ENCODE measurements at regions not wholly inside any gene's neighbourhood (a gene's known extent, or its start where the extent isn't known, plus 50 kb on each side); places are given as distances from the start of the nearest gene placed in this dataset.

- no peak for DNase-seq (ENCODE audit: low read depth)
- TF ChIP-seq CTCF (conservative IDR thresholded peaks at IDR 0.05; ENCODE audit: control insufficient read depth, insufficient read depth, low read depth, low read length): no peak
- no peak overlapping the region for H3K4me3 ChIP-seq (ENCODE audit: control insufficient read depth, low read depth, low read length)
Measured at GRCh38 chr7:55274156-55274555, 91.0 kb upstream of the LANCL2 start.

GRCh38 chr7:55275291-55276200 is 89.6 kb upstream of the LANCL2 start:
- H3K4me3 ChIP-seq (ENCODE audit: control insufficient read depth, low read depth, low read length): no peak overlapping the region
- DNase-seq (ENCODE audit: low read depth): no peak
- TF ChIP-seq CTCF (conservative IDR thresholded peaks at IDR 0.05; ENCODE audit: control insufficient read depth, insufficient read depth, low read depth, low read length): no peak

- no peak for TF ChIP-seq CTCF (conservative IDR thresholded peaks at IDR 0.05; ENCODE audit: control insufficient read depth, insufficient read depth, low read depth, low read length)
- no peak for DNase-seq (ENCODE audit: low read depth)
- H3K4me3 ChIP-seq (ENCODE audit: control insufficient read depth, low read depth, low read length): no peak overlapping the region
Measured at GRCh38 chr7:55276572-55277295, 88.4 kb upstream of the LANCL2 start.

- DNase-seq (ENCODE audit: low read depth): no peak
- H3K4me3 ChIP-seq (ENCODE audit: control insufficient read depth, low read depth, low read length): no peak overlapping the region
- TF ChIP-seq CTCF (conservative IDR thresholded peaks at IDR 0.05; ENCODE audit: control insufficient read depth, insufficient read depth, low read depth, low read length): no peak
Measured at GRCh38 chr7:55277916-55278315, 87.2 kb upstream of the LANCL2 start.

- no peak overlapping the region for H3K4me3 ChIP-seq (ENCODE audit: control insufficient read depth, low read depth, low read length)
- TF ChIP-seq CTCF (conservative IDR thresholded peaks at IDR 0.05; ENCODE audit: control insufficient read depth, insufficient read depth, low read depth, low read length): no peak
- DNase-seq (ENCODE audit: low read depth): no peak
Measured at GRCh38 chr7:55278321-55278720, 86.8 kb upstream of the LANCL2 start.

GRCh38 chr7:55279080-55279845 is 85.9 kb upstream of the LANCL2 start:
- TF ChIP-seq CTCF (conservative IDR thresholded peaks at IDR 0.05; ENCODE audit: control insufficient read depth, insufficient read depth, low read depth, low read length): no peak
- H3K4me3 ChIP-seq (ENCODE audit: control insufficient read depth, low read depth, low read length): no peak overlapping the region
- DNase-seq (ENCODE audit: low read depth): no peak

Measured in fibroblast of mammary gland (primary cell).